Esophagus muscularis mucosa (tissue), 4 donors: ENCODE measurements at regions not wholly inside any gene's neighbourhood (a gene's known extent, or its start where the extent isn't known, plus 50 kb on each side); places are given as distances from the start of the nearest gene placed in this dataset.

Source experiments
- DNase-seq: peaks from one replicate; pipeline ENCODE4 v3.0.0-alpha.2; 2017; ENCODE audit errors: extremely low spot score
- H3K27ac ChIP-seq, 4 donors: fragments of 200-600 bp; sonication (generic); replicated peaks in 1 of 4; 1 replicate in 3 of 4; 2 replicates in 1 of 4; pipeline ENCODE4 v1.5.1; 2016 to 2019; ENCODE audit warnings: mild to moderate bottlenecking in 1 of 4
- H3K27me3 ChIP-seq, 4 donors: fragments of 200-600 bp; sonication (generic); one replicate each; pipeline versions ENCODE4 v1.5.1 to v1.6.0; 2016 to 2019
- H3K36me3 ChIP-seq, 4 donors: fragments of 200-600 bp; sonication (generic); one replicate each; pipeline ENCODE4 v1.5.1; 2016 to 2019
- H3K4me1 ChIP-seq, 4 donors: fragments of 200-600 bp; sonication (generic); one replicate each; pipeline ENCODE4 v1.5.1; 2016 to 2019
- H3K4me3 ChIP-seq, 4 donors: fragments of 200-600 bp; sonication (generic); 1 replicate in 2 of 4; 2 replicates in 2 of 4; pipeline ENCODE4 v1.5.1; 2016 to 2019; ENCODE audit warnings: mild to moderate bottlenecking in 4 of 4, moderate library complexity in 1 of 4
- H3K9me3 ChIP-seq, 4 donors: fragments of 200-600 bp; sonication (generic); 1 replicate in 3 of 4; 2 replicates in 1 of 4; pipeline ENCODE4 v1.5.1; 2016 to 2019
- EP300 ChIP-seq: sonication (generic); formaldehyde crosslinking; IDR thresholded peaks from one replicate; pipeline ENCODE4 v1.6.1; 2017; ENCODE audit warnings: antibody characterized with exemption
- POLR2A ChIP-seq: fragments of 450-650 bp; IDR thresholded peaks from one replicate; pipeline ENCODE4 v1.6.1; 2017; ENCODE audit warnings: antibody characterized with exemption, moderate library complexity, mild to moderate bottlenecking, low read depth
- POLR2AphosphoS5 ChIP-seq, 2 donors: sonication (generic); formaldehyde crosslinking; IDR thresholded peaks; one replicate each; pipeline ENCODE4 v1.6.1; 2017; ENCODE audit warnings: antibody characterized with exemption in 2 of 2
- WGBS: methylation state at CpG from one replicate; pipeline ENCODE4 v1.1.5; 2018; 5-methylcytosine and 5-hydroxymethylcytosine counted together
- intact Hi-C: fragments of 100-400 bp; cut with DNase I; formaldehyde crosslinking; loops from one replicate; pipeline ENCODE4 v1.15.1; 2023
- TF ChIP-seq, protein P1 (sequence below), 3 experiments: fragments of 200-600 bp in 2 of 3; fragments of 450-650 bp in 1 of 3; sonication (generic) in 2 of 3; IDR thresholded peaks; one replicate each; pipeline ENCODE4 v1.5.1; 2017 to 2019; ENCODE audit warnings: antibody characterized with exemption in 3 of 3, mild to moderate bottlenecking in 2 of 3, moderate library complexity in 1 of 3

DNA sequence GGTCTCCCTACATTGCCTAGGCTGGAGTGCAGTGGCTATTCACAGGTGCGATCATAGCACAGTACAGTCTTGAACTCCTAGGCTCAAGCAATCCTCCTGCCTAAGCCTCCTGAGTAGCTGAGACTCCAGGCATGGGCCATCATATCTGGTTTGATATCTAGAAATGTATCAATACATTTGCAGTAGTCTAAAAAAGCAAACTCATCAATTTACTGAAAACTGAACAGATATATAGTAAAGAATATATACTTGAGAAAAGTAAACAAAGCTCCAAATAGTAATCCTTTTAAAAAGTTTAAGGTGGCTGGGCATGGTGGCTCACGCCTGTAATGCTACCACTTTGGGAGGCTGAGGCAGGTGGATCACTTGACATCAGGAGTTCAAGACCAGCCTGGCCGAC, 57.1 kb upstream of the KMT2C start:
- H3K36me3 ChIP-seq: no peaks in the 10 kb centered on the region
- no peaks in the 10 kb centered on the region for H3K4me1 ChIP-seq
- 93% methylated on average over 3 of the region's 3 CpGs for WGBS
- TF ChIP-seq EP300 (no peak), POLR2A (no peak)
- H3K27ac ChIP-seq: no peak overlapping the region
- H3K9me3 ChIP-seq: peaks cover 0 to 15% (median 5%) of the 10 kb centered on the region in 4 donors
- H3K27me3 ChIP-seq: no peaks in the 10 kb centered on the region
- intact Hi-C loops: no loop called here
- H3K4me3 ChIP-seq: no peak overlapping the region
- DNase-seq: no peak

DNA sequence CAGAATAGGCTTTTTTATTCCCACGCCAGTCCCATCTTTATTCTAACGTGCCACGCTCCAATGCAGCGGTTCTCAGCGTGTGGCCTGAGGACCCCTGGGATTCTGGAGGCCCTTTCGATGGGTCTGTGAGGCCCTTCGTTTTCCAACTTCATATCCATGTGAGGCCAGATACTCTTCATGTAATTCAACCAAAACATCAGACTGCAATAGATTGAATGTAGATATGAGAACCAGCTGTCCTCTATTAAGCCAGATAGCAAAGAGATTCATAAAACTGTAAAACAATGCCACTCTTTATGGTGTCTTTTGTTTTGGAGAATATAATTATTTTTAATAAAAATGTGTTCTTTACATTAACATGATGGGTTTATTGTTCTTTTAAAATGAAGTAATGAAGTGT, 53.2 kb upstream of the KMT2C start:
- H3K27ac ChIP-seq: no peak overlapping the region
- no peaks in the 10 kb centered on the region for H3K27me3 ChIP-seq
- H3K36me3 ChIP-seq: no peaks in the 10 kb centered on the region
- no peak for TF ChIP-seq POLR2A
- TF ChIP-seq EP300: no peak
- TF ChIP-seq, protein P1, sequence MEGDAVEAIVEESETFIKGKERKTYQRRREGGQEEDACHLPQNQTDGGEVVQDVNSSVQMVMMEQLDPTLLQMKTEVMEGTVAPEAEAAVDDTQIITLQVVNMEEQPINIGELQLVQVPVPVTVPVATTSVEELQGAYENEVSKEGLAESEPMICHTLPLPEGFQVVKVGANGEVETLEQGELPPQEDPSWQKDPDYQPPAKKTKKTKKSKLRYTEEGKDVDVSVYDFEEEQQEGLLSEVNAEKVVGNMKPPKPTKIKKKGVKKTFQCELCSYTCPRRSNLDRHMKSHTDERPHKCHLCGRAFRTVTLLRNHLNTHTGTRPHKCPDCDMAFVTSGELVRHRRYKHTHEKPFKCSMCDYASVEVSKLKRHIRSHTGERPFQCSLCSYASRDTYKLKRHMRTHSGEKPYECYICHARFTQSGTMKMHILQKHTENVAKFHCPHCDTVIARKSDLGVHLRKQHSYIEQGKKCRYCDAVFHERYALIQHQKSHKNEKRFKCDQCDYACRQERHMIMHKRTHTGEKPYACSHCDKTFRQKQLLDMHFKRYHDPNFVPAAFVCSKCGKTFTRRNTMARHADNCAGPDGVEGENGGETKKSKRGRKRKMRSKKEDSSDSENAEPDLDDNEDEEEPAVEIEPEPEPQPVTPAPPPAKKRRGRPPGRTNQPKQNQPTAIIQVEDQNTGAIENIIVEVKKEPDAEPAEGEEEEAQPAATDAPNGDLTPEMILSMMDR (IDR thresholded peaks at IDR 0.05): no peak
- TF ChIP-seq POLR2AphosphoS5 (IDR thresholded peaks at IDR 0.05): no peak
- 80% methylated on average over 7 of the region's 7 CpGs for WGBS
- no peak for DNase-seq
- no peaks in the 10 kb centered on the region for H3K9me3 ChIP-seq
- H3K4me3 ChIP-seq: no peak overlapping the region
- no peaks in the 10 kb centered on the region for H3K4me1 ChIP-seq
- intact Hi-C loops: no loop called here

- Histone ChIP-seq H3K4me1 (no peaks in the 10 kb centered on the region), H3K9me3 (no peaks in the 10 kb centered on the region), H3K36me3 (no peaks in the 10 kb centered on the region), H3K27me3 (no peaks in the 10 kb centered on the region), H3K4me3 (no peak overlapping the region), H3K27ac (no peak overlapping the region)
- intact Hi-C loops: no loop called here
- TF ChIP-seq, protein P1 (IDR thresholded peaks at IDR 0.05): no peak
- no peak for TF ChIP-seq POLR2A
- TF ChIP-seq POLR2AphosphoS5 (IDR thresholded peaks at IDR 0.05): no peak
- TF ChIP-seq EP300: no peak
- DNase-seq: no peak
Measured at GRCh38 chr7:152486968-152487367, 51.2 kb upstream of the KMT2C start.

- no peaks in the 10 kb centered on the region for H3K9me3 ChIP-seq
- H3K4me3 ChIP-seq: no peak overlapping the region
- TF ChIP-seq POLR2A (no peak), POLR2AphosphoS5 (IDR thresholded peaks at IDR 0.05) (no peak), EP300 (no peak)
- TF ChIP-seq, protein P1 (IDR thresholded peaks at IDR 0.05): no peak
- H3K27me3 ChIP-seq: no peaks in the 10 kb centered on the region
- no peak overlapping the region for H3K27ac ChIP-seq
- H3K4me1 ChIP-seq: no peaks in the 10 kb centered on the region
- WGBS: 82% methylated on average over 4 of the region's 4 CpGs
- no peak for DNase-seq
- intact Hi-C loops: no loop called here
- H3K36me3 ChIP-seq: no peaks in the 10 kb centered on the region
Measured at GRCh38 chr7:152485826-152486225, 50.0 kb upstream of the KMT2C start.
